ENCODE measurements at regions not wholly inside any gene's neighbourhood (a gene's known extent, or its start where the extent isn't known, plus 50 kb on each side); places are given as distances from the start of the nearest gene placed in this dataset.

DNA sequence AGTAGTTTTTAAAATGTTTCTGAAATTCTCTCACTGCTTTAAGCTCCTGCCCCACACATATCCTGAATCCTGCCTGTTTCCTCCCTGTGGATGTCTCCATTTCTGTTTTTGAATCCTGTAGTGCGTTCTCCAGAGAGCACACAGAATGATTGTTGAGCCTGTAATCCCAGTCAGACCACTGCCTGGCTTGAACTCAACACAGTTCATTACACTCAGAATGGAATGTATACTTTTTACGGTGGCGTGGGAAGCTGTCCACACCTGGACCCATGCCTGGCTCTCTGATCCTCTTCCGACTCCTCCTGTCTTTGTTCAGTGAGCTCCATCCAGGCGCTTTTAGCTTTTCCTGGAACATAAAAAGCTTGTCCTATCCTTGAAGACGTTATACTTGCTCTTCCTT is 1217.0 kb upstream of the PRKX start:
- DNase-seq (ENCODE audit: low read depth in 2 of 3, low spot score in 2 of 3), result no peak

DNA sequence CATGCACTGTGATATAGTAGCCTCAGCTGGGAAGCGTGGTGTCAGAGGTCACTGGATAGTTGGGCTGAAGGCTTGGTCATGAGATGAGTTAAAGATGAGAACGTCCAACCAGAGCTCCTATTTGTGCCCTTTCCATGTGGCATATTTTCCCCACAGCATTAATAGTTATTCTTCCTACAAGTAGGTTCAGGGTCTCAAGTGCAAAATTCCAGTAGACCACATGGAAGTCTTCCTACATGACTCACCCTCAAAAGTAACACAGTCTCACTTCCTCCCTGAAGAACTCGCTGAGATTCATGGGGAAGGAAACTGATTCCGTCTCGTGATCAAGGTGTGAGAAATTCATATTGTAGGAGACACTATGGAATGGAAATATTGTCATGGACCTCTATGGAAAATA is 1212.5 kb upstream of the PRKX start:
- no peak for DNase-seq (ENCODE audit: low read depth in 2 of 3, low spot score in 2 of 3)

DNA sequence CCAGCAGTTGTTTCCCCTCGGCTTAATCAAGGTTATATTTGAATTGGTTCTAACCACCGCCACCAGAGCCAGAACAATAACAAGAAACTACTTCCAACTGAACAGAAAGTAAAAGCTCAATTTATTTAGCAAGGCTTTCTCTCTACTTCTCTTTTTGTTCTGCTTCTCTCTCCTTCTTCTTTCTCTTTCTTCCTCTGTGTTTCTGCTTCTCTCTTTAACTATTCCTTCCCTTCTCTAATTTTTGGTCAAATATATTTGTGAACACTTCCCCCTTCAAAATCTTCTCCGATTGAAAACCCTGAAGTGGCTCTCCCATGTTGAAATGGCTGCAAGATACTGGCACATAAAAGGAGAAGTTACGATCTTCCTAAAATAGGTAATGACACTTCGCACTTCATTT is 1195.9 kb upstream of the PRKX start:
- DNase-seq (ENCODE audit: low read depth in 2 of 3, low spot score in 2 of 3), result no peak

DNA sequence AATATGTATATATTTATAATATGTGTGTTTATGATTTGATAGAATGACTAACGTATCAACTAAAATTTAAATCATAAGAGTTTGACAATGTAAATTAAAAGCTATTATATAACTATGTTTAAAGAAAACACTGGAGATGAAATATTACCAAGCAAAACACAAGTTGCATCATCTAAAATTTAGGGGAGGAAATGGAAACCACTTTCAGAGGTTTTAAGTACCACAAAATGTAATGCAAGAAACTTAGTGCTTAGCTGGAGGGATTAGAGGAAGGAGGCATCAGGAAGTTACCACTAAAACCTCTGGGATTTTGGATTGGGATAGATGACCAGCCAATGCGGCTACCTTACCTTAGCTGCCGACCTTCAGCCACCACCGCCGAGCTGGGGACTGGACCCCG is 1192.1 kb upstream of the PRKX start:
- no peak for DNase-seq (ENCODE audit: low read depth in 2 of 3, low spot score in 2 of 3)

DNA sequence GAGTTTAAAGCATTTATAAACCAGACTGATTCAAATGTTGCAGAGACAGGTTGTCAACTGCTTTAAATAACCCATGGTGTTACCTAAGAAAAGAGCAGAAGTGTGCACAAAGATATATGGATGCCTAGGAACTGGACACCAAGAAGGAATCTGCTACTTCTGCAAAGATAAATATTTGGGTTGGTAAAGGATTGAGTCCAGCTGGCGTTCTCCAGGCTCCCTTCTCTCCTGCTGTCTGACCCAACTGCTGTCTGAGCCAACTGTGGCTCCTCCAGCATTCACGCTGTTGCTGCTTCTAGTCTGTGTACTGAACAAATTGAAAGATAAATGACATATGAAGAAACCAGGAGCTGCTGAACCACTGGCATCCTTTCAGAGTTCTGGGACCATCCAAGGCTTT is 1167.8 kb upstream of the PRKX start:
- no peak for DNase-seq (ENCODE audit: low read depth in 2 of 3, low spot score in 2 of 3)

DNA sequence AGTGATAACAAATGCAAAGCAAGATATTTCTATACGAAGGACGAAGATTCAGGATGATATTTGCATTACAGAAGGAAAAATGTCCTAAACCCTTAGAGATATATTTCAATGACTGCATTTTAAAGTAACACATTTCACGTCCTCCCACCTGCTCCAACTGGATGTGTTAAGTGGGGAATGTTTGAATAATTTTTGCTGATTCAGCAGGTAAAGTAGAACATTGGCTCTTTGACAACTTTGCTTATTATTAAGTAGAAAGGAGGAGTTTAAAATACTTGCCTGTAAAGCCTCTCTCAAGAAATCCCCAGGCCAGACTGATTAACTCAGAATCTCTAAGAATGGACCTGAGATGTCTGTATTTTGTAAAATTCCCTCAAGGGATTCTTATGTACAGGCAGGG is 1165.2 kb upstream of the PRKX start:
- no peak for DNase-seq (ENCODE audit: low read depth in 2 of 3, low spot score in 2 of 3)

DNA sequence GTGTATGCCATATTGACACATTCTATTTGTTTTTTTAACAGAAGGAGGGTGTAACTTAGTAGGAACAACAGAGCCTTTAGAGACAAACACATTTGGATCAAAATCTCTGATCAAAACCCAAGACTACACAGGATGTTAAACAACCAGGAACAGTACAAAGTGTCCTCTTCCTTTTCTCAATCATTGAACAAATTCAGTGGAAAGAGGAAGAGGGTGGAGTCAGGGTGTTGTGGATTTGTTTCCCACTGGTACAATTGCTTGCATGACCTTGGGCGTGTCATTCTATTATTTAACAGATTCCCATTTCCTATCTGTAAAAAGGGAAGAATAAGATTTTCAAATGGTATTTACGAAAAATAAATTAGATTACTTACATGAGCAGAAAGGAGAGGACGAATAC is 1162.8 kb upstream of the PRKX start:
- DNase-seq (ENCODE audit: low read depth in 2 of 3, low spot score in 2 of 3), result no peak

DNA sequence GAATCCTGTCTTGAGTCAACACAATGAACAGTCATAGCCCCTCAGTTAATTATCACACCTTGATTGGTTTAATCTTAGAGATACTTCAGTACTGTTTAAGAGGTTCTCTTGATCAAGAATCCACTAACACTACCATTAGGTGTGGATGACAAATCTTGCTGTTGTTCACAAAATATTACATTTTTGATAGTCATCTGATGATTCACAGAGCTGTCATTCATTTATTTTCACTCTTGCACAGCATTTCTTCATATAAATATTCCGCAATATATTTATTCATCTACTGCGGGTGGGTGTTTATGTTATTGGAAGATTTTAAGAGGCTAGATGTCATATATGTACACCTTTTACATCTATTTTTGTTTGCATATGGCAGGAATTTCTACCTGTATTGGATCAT is 1138.1 kb upstream of the PRKX start:
- no peak for DNase-seq (ENCODE audit: low read depth in 2 of 3, low spot score in 2 of 3)

DNA sequence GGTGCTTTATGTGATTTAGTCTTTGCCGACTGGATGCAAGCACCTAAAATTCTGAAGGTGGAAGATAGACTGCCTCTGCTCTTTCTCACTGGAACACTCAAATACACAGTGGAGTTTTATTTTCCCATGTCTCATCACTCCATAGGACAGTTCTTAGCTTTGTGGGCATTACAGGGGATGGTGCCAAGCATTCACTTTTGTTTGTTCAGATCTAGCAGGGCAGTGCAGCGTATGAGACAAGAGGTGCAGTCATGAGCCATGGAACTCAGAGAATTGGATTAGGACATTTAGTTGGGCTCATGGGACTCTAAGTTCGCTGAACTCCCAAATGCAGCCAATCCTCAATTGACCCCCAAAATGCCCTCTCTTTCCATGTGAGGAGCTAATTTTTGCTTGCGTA is 1136.9 kb upstream of the PRKX start:
- no peak for DNase-seq (ENCODE audit: low read depth in 2 of 3, low spot score in 2 of 3)

DNA sequence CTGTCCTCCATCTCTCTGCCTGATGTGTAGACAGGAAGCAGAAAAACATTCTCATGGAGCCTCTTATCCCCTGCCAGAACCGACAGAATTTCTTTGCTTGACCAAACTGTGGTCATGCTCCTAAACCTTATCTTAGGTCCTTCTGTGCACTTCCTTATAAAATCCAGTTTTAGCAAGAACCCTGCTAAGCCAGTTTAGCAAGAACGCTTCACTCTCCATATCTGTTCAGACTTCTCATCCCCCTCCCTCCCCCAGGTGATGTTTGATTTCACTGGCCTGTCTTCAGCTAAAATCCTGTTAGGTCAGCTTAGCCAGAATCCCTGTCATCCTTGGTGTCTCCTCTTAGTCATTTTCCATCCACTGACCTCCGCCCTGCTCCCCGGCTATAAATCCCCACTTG is 1130.9 kb upstream of the PRKX start:
- DNase-seq (ENCODE audit: low read depth in 2 of 3, low spot score in 2 of 3), result no peak

DNA sequence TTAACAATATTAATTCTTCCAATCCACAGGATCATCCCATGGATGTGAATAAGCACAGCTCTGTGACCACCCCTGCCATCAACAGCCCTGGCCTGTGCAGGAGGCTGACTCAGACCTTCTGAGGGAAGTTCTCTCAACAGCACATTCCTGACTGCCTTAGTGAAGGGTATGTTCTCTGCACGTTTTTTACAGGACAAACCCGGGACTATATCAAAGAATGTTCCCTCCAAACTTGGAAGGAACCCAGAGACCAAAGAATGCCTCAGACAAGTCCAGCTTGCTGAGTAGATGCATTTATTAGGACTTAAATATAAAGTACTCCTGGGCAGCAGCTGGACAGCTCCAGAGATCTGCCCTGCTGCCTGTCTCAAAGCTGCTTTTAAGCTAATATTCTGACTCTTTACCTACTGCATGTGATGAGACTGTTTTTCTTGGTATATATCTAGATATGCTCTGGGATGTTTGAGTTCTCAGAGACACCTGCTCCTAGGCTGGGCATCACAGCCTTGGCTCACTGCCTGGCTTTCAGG is 1127.8 kb upstream of the PRKX start:
- no peak for DNase-seq (ENCODE audit: low read depth in 2 of 3, low spot score in 2 of 3)

DNA sequence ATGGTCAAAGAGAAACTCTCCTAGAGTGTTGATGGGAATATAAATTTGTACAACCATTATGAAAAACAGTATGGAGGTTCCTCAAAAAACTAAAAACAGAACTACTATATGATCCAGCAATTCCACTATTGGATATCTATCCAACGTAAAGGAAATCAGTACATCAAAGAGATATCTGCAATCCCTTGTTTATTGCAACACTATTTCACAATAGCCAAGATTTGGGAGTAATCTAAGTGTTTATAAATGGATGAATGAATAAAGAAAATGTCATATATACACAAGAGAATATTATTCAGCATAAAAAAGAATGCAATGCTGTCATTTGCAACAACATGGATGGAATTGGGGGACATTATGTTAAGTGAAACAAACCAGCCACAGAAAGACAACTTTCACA is 1118.1 kb upstream of the PRKX start:
- no peak for DNase-seq (ENCODE audit: low read depth in 2 of 3, low spot score in 2 of 3)

DNA sequence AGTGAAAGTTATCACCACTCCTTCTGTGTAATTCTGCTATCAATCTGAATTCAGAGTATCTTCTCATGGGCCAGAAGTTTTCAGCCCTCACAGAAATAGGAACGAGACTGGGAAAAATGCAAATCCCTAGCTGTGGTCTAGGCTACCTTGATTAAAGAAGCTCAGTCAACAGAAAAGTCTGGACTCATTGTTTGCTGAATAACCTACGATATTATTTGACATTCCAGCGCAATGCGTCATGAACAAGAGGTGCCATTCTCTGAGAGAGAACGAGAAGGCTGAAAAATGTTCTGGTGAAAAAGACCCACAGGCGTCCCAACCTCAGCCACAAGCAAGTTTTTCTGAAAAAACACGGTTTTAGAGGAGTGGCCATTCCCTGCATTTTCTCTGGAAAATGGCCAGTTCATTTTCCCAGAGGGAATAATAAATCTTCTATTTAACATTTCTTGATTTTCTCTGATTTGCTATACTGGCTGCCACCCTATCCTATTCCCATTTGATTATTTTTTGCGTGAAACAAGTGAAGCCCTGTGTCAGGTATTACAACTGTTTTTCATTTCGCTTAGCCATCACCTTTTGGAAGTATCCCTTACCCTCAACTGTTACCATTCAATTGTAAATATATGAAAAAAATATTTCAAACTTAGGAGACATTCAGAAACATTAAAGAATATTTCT is 1117.6 kb upstream of the PRKX start:
- DNase-seq (ENCODE audit: low read depth in 2 of 3, low spot score in 2 of 3), result no peak

DNA sequence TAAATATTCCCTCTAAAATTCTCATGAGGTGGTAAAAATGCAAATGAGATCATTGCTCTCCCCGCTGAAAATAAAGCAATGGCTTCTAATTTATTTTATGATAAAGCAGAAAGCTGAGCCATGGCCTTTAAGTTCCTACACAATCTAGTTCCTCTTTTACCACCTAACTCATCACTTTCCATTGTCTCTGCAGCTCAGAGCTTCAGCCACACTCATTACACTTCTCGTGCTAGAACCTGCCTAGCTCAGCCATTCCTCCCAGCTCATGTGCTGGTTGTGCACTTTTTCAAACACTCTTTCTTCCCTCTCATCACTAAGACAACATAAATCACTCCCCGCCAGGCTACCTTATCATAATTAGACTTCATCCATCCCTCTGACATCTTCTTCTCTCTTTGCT is 1112.1 kb upstream of the PRKX start:
- DNase-seq (ENCODE audit: low read depth in 2 of 3, low spot score in 2 of 3), result no peak

DNA sequence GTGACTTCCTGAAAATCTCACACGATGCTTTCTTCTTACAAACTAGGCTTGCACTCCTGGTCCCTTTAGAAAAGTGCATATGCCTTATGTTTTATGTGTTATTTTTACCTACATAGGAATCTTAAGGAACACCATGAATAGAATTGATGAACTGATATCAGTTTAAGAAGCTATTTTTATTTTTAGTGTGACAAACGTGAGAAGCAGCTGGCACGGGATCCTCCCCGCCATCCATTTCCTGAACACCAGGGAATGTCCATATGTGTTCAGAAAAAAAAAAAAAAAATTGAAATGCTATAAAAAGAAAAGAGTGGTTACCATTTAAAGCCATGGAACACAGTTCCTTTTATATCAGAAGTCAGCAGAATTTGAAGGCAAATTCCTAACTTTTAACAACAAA is 1096.1 kb upstream of the PRKX start:
- no peak for DNase-seq (ENCODE audit: low read depth in 2 of 3, low spot score in 2 of 3)

DNA sequence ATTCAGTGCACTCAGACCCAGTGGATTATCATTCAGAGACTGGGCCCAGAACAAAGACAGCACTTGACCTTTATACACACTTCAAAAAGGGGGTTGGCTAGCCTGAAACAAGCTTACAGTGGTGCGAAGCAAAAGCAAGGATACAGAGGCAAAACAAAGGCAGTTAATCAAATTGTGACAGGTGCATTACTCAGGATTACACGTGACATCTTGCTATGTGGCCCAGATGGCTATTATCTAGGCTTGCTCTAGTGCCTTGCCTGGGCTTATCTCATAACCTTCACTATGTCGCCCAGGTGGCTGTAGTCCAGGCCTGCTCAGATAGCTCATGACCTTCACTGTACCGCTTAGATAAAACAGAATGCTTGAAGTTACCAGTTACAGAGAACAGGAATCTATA is 1092.1 kb upstream of the PRKX start:
- DNase-seq (ENCODE audit: low read depth in 2 of 3, low spot score in 2 of 3), result no peak

DNA sequence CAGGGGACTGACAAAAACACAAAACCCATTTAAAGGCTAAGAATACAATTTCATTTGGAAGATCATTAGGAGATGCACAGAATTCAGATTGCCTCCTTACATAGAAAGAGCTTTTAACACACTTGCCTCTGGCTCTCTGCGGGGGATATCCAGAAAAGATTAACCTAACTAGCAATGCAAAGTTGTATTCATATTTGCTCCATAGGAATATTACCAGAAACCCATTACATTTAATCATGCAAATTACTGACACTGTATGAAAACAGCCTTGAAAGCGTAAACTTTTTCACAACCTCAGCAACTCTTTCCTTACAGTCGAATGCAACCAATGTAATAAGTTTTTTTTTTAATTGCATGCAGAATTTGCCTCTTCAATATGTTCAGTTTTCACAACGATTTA is 1087.3 kb upstream of the PRKX start:
- DNase-seq (ENCODE audit: low read depth in 2 of 3, low spot score in 2 of 3), result no peak

DNA sequence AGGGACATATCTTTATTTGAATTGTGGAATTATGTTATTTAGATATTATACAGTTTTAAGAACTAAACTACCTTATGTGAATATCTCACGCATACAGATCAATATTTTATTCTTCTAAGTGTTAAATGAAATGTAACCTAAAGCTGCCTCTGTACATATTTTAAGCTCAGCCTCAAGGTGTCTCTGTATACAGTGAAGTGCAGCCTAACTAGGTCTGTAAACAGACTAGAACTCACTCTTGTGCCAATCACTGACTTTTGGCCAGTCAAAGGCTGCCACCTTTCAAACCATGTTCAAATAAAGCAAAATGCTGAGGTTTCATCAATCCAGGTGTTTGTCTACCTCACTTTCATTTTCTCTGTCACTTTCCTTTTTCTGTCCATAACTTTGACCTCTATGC is 1074.5 kb upstream of the PRKX start:
- DNase-seq (ENCODE audit: low read depth in 2 of 3, low spot score in 2 of 3), result no peak

DNA sequence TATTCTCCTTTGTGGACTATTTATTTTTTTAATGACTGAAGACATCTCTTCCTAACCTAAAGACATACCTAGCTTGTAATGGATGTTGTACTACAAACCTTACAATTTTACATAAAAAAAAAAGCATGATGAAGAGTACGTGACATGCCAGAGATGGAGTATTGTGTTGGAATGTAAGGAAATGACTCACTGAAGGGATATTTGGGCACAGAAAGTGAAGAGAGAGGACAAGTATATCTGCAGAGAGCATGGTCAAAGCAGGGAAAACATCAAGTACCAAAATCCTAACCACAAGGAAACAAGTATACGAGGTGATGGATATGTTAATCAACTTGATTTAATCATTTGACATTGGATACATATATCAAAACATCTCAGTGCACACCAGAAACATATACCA is 1051.4 kb upstream of the PRKX start:
- DNase-seq (ENCODE audit: low read depth in 2 of 3, low spot score in 2 of 3), result no peak

DNA sequence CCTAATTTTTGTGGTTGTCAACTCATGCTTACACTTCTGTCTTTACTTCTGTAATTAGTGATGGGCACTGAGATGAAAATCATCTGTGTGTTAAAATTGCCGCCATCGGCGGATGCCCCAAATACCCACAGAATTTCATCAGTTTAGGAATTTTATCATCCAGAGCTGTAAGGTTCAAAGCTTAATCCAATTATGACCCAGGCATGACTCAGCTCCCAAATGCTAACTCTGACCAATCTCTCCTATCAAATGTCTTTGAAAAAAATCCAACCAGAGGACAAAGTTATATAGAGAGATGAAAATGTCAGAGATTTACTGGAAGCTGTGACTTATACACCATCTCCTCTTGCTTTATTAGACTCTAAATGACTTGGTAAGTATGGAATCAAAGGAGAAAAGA is 1048.7 kb upstream of the PRKX start:
- no peak for DNase-seq (ENCODE audit: low read depth in 2 of 3, low spot score in 2 of 3)

DNA sequence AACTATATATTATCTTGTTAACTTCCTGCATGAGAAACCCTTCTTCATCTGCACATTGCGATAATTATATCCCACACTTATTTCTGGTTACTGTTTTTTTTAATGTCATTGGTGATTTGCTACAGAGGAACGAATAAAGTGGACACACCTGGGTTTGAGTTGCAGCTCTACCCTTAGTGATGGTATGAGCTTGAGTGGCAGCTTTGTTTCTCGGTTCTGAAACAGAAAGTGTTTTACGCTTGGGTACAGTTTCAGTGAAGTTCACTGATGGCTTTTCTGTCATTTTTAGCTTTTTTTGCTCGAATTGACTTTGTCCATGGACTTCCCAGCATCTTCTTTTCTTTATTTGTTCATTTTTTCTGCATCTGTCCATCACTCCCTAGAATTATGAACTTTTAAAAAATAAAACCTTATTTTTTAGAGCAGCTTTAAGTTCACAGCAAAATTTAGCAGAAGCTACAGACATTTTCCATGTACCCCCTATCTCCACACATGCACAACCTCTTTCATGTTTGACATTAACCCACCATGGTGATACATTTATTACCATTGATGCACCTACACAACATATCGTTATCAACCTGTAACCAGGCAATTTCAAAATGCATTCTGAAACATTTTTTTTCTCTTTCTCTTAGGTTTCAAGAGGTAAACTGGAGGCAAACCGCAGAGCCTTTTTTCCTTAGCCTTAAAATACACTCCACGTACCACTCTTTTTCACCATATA is 1041.6 kb upstream of the PRKX start:
- no peak for DNase-seq (ENCODE audit: low read depth in 2 of 3, low spot score in 2 of 3)

DNA sequence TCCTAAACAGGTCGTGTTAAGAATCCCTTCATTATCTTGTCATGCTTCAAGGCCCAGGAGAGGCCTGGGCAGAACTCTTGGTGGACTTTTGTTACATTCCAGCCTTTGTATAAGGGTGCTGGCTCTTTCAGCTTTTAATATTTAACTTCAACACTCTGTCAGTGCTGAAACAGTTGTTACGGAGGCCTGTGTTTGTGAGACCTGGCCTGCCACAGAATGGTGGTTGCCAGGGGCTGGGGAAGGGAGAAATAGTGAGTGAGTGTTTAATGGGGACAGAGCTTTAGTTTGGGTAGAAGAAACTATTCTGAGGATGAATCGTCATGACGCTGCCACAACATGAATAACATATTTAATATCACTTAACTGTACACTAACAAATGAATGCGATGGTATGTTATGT is 1027.6 kb upstream of the PRKX start:
- no peak for DNase-seq (ENCODE audit: low read depth in 2 of 3, low spot score in 2 of 3)

DNA sequence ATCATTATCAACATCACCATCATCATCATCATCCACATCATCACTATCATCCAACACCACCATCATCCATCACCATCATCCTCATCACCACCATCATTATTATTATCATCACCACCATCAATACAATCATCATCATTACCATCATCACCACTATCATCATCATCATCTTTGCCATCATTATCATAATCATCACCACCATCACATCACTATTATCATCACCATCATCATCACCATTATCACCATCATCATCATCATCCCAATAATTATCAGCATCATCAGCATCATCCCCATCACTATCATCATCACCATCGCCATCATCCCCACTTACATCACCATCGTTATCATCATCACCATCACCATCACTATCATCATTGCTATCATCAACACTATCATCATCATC is 1021.9 kb upstream of the PRKX start:
- no peak for DNase-seq (ENCODE audit: low read depth in 2 of 3, low spot score in 2 of 3)

Data from activated CD8-positive, alpha-beta memory T cell treated with anti-CD3 and anti-CD28 coated beads for 48 hours (primary cell).